Left cardiac atrium (tissue), 4 donors: ENCODE measurements at regions not wholly inside any gene's neighbourhood (a gene's known extent, or its start where the extent isn't known, plus 50 kb on each side); places are given as distances from the start of the nearest gene placed in this dataset.

Experiments used
- ATAC-seq, 2 donors: fragments of 200-7000 bp; cut with Tn5 transposase; one replicate each; pipeline ENCODE4 v1.9.1; 2020; ENCODE audit warnings: mild to moderate bottlenecking in 2 of 2, moderate library complexity in 2 of 2
- DNase-seq: peaks from one replicate; pipeline ENCODE4 v3.0.0-alpha.2; 2020
- intact Hi-C, 2 donors: fragments of 100-400 bp; cut with DNase I; formaldehyde crosslinking; loops; one replicate each; pipeline versions ENCODE4 v1.14.1 to v1.15.1; 2022 to 2023
- donor health status: DM: no; HTN: yes; CAD: no.
- donor health status: DM: no; HTN: yes; CAD: no; lungs with severe emphysema.
- donor health status: DM: yes; HTN: yes; CAD: no.
- donor health status: Dilated cardiomyopathy.

DNA sequence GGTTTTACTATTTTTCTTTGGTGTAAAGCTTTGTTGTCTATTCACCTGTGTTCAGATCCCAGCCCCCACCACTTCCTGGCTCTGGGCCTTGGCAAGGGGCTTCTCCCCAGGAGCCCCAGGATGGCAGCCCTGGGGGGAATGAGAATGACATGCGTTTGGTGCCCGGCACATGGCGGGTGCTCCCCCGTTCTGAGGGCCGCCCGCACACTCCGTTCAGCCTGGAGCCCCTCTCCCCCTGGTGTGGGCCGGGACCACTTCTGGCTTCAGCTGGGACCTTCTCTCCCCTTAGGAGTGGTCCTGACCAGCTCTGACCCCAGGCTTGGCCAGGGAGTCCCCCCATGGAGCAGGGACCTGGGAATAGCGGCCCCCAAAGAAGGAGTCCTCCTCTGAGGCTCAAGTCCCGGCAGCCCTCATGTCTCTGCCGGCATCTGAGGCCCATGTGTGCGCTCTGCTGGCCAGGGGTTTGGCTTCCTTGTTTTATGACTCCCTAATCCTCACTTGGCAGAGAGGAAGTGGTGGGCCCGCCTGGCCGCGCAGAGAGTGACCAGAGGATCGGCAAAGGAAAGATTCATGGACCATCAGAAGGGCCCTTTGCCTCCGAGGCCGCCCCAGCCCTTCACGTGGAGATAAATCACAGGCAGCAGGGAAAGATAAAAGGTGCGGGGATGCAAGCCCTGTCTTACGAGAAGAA is 57.0 kb upstream of the LMX1B start:
- intact Hi-C loops: loop anchor here in 1 of 2 donors (1.0 to 5.0 kb wide), 2 partner anchors 39 to 55 kb away; no protein-coding TSS in a partner anchor
- DNase-seq (no peak), ATAC-seq (no peak)

DNA sequence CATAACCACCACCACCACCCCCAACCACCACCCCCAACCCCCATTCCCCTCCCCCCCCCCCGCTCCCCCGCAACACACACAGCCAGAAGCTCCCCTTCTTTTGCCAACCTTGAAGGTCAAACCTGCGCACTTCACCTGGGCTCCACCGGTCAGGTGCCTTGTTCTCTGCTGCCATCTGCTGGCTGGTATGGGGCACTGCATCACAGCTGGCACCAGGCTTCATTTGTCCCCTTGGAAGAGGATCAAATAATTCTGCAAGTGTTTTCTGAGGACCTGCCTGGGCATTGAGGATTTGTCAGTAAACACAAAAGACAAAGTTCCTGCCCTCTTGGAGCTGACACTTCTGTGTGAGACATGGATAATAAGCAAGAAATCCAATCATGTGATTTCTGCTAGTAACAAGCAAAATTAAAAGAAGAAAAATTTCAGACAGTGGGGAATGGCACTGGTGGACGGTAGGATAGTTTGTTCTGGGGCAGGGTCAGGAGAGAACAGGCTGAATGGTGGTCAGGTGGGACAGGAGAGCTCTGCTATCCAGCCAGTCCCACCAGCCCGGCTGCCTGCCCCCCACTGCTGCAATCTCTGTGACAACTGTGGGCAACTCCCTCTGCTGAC is 55.6 kb upstream of the LMX1B start:
- DNase-seq (peak; percentile 57), ATAC-seq (peak; percentile 74 to 76)
- intact Hi-C loops: loop anchor here in 1 of 2 donors (5.0 kb wide), 1 partner anchor 41 kb away; no protein-coding TSS in a partner anchor

DNA sequence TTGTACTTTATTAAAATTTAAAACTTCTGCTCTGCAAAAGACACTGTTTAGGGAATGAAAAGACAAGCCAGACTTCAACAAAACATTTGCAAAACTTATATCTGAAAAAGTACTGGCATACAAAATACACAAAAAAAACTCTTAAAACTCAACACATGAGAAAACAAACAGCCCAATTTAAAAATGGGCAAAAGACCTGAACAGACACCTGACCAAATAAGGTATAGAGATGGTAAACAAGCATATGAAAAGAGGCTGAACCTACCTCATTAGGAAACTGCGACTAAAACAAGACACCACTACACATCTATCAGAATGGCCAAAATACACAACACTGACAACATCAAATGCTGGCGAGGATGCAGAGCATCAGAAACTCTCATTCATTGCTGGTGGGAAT is 54.4 kb upstream of the LMX1B start:
- ATAC-seq (no peak), DNase-seq (no peak)
- intact Hi-C loops: loop anchor here in 1 of 2 donors (5.0 kb wide), 1 partner anchor 42 kb away; no protein-coding TSS in a partner anchor

DNA sequence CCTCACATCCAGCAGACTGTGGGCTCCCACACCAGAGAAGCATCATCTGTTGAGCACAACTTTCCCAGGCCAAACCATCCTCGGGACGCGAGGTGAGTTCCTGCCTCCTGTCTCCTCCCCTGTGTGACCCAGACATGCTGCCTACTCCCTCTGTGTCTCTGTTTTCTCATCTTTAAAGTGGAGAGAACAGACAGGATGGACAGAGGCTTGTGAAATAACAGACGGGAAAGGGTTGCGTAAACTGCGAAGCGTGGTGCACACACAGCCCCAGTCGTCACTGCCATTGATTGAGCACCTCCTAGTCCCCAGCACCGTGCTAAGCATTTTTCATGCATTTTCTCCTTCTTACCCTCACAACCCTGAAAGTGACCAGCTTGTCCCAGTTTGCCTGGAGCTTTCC is 52.1 kb upstream of the LMX1B start:
- ATAC-seq (no peak), DNase-seq (no peak)
- intact Hi-C loops: loop anchor here in 1 of 2 donors (5.0 kb wide), 1 partner anchor 59 kb away; no protein-coding TSS in a partner anchor

DNA sequence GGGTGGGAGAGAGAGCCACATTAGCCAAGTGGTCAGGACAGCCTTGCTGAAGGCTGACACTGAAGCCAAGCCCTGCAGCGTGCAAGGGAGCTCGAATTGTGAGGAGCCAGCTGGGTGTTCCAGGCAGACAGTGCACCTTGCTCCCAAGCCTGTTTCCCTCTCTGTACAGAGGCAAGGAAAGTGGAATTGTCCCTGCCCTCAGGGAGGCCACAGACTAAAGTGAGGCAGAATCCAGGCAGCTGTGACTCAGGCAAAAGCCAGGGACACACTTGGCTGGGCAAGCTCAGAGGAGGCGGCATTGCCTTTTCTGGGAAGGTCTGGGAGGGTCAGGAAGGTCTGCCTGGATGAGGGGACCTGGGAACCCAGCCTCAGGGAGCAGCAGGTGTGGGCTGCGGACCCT is 50.2 kb upstream of the LMX1B start:
- ATAC-seq: no peak
- intact Hi-C loops: loop anchor here in 1 of 2 donors (5.0 kb wide), 1 partner anchor 61 kb away; no protein-coding TSS in a partner anchor

More for the DNA sequence above, 50.2 kb upstream of the LMX1B start:
- DNase-seq: no peak
